GM18867 (cell line): ENCODE measurements at regions not wholly inside any gene's neighbourhood (a gene's known extent, or its start where the extent isn't known, plus 50 kb on each side); places are given as distances from the start of the nearest gene placed in this dataset.
"Not testable (repeated sequence)": the region's sequence is repeated elsewhere in the genome, so short reads cannot be mapped to it uniquely, and the experiment has no call there.

Experiments
- ATAC-seq: cut with Tn5 transposase; IDR thresholded peaks from one replicate; pipeline ENCODE4 v1.9.1; 2021; ENCODE audit warnings: mild to moderate bottlenecking, moderate library complexity; ENCODE audit not compliant: unreplicated experiment

DNA sequence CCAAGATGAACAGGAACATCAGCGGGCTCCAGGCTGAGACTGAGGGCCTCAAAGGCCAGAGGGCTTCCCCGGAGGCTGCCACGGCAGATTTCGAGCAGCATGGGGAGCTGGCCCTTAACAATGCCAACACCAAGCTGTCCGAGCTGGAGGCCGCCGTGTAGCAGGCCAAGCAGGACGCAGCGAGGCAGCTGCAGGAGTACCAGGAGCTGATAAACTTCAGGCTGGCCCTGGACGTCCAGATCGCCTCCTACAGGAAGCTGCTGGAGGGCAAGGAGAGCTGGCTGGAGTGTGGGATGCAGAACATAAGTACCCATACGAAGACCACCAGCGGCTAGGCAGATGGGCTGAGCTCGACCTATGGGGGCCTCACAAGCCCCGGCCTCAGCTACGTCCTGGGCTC lies 823.4 kb upstream of the NEGR1 start:
- ATAC-seq: no peak

DNA sequence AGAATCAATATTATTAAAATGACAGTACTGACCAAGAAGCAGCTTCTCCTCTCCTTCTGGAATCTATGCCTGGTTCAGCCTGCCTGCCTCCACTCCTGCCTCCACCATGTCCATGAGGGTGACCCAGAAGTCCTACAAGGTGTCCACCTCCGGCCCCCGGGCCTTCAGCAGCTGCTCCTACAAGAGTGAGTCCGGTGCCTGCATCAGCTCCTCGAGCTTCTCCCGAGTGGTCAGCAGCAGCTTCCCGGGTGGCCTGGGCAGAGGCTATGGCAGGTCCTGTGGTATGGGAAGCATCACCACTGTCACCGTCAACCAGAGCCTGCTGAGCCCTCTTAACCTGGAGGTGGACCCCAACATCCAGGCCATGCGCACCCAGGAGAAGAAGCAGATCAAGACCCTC lies 822.4 kb upstream of the NEGR1 start:
- ATAC-seq: no peak

DNA sequence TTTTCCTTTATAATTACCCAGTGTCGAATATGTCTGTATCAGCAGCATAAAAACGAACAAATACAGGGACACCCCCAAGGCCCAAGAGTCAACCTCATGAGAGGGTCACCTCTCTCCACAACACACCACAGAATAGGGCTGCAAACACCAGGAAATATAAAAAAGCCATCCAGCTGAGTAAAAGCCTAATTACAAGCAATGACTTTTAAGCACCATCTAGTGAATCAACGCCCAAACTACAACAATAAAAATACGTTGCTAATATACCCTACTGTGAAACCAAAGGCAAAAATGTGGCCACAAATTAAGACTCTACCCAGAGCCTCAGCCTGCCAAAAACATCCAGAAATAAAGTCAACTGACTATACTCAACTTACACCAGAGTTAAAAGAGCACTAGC lies 817.9 kb upstream of the NEGR1 start:
- ATAC-seq: no peak

DNA sequence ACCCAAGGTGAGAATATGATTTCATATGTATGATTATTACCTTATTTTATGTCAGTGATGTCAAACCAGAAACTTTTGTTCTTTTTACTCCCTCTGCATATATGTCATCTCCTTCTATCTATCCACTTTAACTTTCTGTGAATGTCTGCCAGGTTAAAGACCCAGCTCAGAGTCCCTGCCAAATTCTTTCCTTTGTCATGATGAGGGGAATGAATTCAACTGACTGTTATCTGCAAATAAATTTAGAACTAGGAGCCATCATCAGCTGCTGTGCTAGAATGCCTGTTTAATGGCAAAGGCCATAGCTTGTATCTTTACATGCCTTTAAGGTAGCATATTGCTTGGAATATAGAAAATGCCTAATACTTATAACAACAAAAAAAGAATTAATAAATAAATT lies 815.6 kb upstream of the NEGR1 start:
- ATAC-seq: no peak

DNA sequence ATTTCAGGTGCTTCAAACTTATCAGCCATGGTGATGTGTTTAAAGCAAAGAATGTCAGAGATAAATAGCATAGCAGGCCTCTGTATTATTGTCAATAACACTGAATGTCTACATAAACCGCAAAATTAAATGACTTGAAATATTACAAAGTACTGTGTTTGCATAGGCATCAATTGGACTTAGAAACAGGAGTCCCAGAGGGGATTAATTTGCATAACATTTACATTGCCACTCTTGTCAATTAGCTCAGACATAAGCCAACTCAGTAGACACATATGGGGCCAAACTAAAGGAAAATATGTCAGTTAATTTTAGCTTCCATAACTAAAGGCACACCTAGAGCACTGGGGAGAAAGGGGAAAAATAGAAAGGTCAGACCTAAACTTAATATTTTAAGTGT lies 814.5 kb upstream of the NEGR1 start:
- ATAC-seq: no peak

DNA sequence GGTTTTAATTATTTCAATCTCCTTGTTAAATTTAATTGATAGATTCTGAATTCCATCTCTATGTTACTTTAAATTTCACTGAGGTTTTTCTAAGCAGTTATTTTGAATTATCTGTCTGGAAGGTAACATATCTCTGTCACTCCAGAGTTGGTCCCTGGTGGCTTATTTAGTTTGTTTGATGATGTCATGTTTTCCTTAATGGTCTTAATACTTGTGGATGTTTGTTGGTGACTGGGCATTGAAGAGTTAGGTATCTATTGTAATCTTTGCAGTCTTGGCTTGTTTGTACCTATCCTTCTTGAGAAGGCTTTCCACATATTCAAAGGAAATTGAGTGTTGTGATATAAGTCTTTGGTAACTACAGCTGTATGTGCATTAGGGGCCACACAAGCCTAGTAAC lies 810.0 kb upstream of the NEGR1 start:
- no peak for ATAC-seq

DNA sequence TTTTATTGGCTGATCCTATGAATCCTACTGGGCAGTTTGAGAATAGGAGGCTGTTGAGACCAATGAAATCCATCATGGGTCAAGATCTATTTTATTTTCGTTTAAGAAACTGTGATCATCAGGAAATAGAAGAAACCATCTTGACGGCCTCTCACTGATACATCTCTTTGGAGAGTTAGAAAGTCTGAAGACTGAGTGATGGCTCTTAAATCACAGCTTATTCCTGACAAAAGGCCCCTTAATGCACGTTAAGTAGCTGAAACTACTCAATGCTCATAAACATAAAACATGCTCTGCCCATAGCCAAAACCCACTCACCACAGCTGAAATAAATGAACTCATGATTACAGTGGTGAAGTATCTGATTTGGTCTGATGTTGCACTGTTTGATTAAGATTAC lies 784.5 kb upstream of the NEGR1 start:
- no peak for ATAC-seq

DNA sequence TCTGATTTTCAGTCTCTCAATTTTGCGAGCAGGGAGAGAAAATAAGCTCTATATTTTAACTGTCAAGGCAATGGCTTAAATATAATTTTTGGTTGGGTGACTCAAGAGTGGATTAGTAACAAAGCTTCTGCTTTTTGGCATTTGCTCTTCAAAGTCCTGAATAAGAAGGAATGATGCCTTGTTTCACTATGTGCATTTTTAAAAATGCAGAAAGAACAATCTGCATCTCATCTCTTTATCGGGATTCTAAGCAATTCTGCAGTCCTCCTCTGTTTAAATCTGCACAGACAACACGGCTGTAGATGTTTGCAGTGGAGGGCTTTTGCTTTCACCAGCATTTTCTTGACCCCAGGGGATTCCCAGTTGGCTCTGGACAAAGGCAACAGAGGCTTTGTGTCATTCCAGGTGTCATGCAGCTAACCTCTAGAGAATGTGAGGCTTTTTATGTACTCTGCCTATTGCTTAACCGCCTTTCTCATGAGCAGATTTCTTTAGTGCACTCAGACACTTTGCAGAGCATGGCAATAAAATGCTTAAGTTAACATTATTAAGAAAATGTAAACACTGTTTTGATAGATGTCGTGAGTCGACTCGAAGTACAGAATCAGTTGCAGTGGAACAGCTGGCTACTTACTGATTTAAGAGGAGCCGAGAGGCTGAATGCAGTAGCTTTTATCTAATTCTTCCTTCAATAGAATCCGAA lies 783.2 kb upstream of the NEGR1 start:
- ATAC-seq: no peak

DNA sequence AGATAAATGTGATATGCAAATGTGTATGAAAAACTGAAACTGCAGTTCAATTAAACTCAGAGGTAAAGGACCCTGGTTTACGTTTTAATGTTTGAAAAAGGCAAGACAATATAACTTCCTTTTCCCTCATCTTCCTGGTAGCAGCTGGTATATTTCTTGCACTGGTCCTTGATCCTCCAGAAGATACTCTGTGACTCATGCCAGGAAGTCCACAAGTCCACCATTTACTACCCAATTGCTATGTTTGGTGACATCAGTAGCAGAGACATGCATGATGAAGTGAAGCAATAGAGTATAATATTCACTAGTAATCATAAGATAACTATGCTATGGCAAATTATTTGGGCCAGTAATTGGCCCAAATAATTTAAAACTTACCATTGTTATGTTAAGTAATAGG lies 774.5 kb upstream of the NEGR1 start:
- no peak for ATAC-seq

DNA sequence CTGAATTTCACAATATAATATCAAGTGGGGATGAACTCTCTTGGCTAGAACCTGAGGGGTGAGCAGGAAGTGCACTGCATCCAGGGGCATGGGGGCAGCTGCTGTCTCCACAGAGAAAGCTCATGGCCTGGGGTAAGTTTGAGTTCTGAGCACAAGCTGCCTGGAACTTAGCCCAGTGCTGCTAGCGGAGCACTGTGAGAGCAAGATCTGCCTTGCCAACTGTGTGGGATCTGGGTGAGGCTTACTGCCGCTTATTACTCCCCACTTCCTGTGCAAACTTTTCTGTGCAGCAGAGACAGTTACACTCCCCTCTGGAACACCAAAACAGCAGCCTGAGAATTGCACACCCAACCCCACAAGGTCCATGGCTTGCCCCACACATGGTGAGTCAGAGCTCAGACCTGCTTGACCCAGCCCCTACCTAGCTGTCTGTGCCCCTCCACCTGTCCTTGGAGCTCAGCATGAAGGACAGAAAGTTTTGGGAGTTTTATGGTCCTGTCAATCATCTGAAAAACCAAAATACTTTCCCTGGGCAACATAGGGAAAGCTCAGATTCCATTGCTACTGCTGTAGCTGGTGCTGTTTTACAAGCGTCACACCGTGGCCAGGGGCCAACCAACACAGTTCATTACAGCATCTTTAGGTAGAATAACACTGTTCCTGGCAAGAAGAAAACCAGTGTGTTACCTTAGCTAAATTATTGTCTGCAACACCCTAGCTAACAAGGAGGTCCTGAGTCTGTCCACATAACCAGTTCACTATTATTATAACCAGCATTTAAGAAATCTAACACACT lies 762.1 kb upstream of the NEGR1 start:
- ATAC-seq: no peak

DNA sequence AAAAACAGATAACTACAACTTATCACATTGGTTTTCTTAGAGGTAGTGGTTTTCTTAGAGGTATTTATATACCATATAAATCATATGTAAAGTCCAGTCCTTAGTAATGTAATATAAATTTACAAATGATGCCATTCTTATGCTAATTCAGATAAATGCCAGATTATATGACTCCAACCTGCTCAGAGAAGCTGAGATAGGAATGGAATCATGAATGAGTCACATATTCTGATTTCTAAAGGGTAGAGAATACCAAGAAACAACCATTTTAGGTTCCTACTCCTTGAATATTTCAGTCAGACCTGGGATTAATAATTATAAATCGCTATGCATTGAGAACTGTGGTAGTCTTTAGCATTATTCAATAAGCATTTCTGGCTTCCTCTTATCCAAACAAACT lies 760.1 kb upstream of the NEGR1 start:
- no peak for ATAC-seq

DNA sequence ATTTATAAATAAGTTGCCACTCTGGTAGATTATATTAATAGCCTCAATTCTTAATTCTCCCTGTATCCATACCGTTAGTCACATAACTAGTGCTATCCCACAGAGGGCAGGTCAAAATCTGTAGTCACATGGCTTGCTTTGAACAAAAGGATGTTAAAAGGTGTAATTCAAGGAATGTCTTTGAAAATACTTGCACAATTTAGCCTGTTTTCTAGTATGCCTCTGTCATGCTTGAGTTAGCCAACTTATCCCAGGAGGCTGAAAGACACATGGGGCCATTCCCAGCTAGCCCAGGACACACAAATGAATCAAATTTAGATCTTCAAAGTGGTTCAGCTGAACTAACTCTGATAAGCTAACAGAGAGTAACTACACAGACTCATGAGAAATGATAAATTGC lies 758.5 kb upstream of the NEGR1 start:
- no peak for ATAC-seq

DNA sequence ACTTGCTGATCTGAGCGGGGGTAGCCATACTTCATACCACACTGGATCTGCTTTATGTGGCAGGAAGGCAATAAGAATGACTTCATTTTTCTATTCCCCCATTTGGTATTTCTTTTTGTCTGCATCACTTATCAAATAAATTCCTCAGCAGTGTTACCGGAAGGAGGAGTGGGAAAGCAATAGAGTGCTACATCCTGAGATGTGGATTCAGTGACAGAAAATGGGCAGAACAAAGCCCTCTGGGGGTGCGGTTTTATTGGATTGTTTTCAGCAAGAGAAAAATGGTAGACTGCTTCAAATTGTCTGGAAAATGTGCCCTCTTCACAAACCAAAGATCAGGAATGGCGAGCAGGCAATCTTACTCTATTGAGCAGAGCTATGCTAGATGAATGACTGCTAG lies 751.9 kb upstream of the NEGR1 start:
- ATAC-seq: no peak

DNA sequence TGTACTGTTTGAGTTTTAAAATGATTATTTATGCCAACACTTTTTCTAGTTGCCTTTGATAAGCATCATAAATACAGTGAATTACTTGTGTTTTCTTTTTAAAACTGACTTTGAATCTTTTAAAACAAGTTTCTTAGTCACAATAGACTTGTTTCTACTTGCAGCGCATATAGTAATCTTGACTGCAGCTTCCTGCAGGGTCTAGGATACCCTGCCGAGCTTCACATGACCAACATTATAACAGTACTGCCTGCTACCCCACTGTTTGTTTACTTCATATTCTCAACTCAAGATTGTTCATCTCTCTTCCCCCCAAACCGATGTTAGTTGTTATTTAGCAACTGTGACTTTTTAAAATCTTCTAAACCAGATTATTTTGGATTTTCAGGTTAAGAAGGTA lies 751.3 kb upstream of the NEGR1 start:
- no peak for ATAC-seq

DNA sequence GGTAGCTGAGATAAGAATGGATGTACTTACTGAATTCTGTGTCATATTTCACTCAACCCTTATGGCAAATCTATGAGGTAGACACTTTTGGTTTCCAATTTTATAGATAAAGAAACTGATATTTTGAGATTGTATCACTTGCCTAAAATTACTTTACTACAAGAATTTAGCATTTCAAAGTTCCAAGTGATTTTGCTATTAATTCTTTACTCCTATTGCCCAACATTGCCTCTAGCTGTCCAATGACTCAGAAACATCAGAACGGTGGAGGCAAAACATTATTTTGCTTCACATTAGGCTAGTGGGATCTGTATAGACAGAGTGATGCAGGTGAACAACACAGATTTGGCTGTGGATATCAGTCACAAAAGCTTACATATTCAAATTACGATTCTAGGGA lies 747.2 kb upstream of the NEGR1 start:
- no peak for ATAC-seq

DNA sequence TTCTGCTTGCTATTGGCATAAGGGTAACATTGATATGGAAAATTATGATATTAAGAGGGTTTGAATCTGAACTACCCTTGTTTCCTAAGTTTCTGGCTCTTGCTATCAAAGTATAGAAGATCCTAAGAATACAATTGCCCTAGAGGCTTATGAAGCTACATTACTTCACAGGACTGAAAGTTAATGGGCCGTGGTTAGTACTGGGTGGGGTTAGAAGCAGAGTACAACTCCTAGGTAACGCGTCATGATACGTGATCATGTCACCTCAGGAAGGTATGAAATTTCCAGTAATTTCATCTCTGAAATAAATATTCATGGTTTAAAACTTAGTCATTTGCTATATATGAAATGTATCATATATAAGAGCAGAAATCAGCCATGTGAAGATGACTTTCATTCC lies 743.8 kb upstream of the NEGR1 start:
- no peak for ATAC-seq

DNA sequence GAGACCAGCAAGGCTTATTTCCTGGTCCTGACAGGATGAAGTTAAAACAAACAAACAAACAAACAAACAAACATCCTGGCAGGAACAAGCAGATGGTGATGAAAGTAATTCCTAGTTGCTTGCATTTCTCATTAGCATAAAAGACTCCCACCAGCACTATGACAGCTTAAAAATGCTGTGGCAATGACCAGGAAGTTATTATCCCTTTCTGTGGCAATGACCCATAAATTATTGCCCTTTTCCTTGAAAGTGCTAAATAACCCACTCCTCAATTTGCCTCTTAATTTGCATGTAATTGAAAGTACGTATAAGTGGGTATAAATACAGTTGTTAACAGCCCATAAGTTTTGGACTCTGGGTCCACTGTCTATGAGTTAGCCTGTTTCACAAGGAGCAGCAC lies 727.6 kb upstream of the NEGR1 start:
- ATAC-seq: no peak

DNA sequence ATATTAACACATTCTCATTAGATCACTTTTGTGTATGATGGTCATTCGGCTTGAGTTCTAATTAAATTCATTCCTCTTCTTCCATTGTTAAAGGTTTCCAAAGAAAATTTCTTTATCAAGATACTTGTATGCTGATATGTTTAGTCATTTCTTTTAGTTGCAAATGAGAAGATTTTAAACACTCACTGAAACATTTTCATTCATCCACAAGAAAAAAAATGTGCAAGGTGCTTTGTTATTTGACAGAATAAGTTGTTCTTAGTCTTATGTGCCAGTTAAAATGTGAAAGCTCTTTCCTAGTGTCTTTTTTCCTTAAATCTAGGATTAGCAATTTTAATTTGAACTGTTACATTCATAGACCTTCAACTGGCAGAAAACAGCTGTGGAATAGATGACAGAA lies 727.0 kb upstream of the NEGR1 start:
- no peak for ATAC-seq

DNA sequence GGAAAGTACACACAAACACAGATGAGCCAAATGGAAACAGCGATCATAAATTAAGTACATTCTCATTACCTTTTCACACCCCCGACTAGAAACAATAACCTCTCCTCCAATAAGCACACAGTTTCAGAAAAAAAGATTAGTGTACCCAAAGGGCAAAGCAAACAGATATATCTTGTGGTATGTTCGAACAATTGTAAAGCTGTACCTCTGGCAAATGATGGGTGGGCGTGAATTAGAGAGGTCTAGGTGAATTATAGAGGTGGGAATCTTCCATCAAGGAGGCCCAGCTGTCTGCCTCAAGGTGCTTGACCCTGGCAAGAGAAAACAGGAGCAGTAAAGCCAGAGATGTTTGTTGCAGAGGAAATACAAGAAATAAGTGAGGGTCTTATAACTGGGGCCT lies 715.3 kb upstream of the NEGR1 start:
- ATAC-seq: no peak

DNA sequence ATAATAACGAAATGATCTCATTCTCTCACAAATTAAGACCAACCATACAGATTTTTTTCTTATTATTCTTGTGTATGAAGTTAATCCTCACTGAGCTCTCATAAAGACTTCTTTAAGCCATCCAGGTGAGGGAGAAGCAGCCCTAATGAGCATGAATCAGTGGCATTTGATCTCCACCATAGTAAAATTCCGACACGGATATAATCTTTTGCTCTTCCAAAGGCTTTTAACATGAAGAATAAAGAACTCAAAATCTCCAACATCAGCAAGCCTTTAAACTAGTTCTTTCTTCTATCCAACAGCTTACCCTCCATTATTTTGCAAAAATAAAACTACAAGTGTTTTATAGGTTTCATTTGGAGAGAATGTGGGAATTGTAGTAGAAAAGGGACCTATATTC lies 714.7 kb upstream of the NEGR1 start:
- no peak for ATAC-seq

DNA sequence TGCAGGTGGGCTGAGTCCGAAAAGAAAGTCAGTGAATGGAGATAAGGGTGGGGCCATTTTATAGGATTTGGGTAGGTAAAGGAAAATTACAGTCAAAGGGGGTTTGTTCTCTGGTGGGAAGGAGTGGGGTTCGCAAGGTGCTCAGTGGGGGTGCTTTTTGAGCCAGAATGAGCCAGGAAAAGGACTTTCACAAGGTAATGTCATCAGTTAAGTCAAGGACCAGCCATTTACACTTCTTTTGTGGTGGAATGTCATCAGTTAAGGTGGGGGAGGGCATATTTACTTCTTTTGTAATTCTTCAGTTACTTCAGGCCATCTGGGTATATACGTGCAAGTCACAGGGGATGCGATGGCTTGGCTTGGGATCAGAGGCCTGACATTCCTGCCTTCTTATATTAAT lies 705.5 kb upstream of the NEGR1 start:
- not testable (repeated sequence) for ATAC-seq

DNA sequence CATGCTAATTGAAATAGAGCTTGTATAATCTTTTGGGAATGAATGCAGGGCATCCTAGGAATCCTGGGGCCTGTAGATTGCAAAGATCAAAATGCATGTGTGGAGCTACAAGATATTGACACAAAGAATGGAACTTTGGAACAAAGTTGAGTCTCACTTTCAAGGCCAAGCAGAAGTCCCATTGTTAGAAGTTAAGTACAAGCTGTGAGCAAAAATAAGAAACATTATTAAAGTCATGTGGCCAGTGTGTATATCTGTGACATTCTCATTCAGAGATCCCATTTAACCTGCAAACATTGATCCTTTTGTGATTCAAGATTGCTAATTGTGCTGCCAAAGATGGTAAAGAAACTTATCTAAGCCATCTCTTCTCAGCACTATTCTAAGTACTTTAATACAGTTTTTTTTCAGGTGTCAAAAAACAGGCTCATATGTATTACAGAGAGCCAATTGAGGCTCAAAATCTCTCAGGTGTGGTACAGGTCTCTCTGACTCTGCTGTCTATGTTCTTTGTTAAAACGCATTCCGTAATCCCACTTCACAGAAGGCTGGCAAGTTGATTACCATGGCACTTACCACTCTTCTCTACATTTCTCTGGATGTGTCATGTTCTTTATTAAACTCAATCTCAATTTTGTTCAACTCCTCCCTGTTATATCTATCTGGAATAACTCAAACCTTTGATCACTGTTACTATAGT lies 704.4 kb upstream of the NEGR1 start:
- ATAC-seq: no peak
